Endothelial cell of umbilical vein (primary cell): ENCODE measurements at regions not wholly inside any gene's neighbourhood (a gene's known extent, or its start where the extent isn't known, plus 50 kb on each side); places are given as distances from the start of the nearest gene placed in this dataset.

Experiments used
- BruUV-seq: library from RNA; stranded (reverse); fragments of 400-500 nt; replicated peaks from 2 replicates; lab custom pipeline; 2021; lab: Mats Ljungman, UMichigan
- CTCF ChIA-PET: fragments of 300-600, 350-600 bp; sonication (Branson Sonifier 250); formaldehyde crosslinking; loops from one replicate; lab custom pipeline; 2021; ENCODE audit warnings: antibody characterized with exemption, inconsistent platforms; lab: Charles Lee
- POLR2A ChIA-PET: fragments of 300-600, 350-600 bp; sonication (Branson Sonifier 250); formaldehyde crosslinking; loops from one replicate; lab custom pipeline; 2021; ENCODE audit warnings: antibody characterized with exemption, inconsistent platforms; lab: Charles Lee
- DNase-seq: peaks from one replicate; pipeline ENCODE4 v3.0.0-alpha.2; 2011; ENCODE audit warnings: low read depth, low spot score
- FAIRE-seq: peaks from 2 replicates; lab custom pipeline; 2011; peaks lifted over from hg19 to GRCh38; lab: Jason Lieb, UNC
- H2AFZ ChIP-seq: 2 replicates; pipeline ENCODE4 v1.6.0; 2012; ENCODE audit warnings: low read depth, low read length, control low read depth, inconsistent platforms
- H3K27ac ChIP-seq: 2 replicates; pipeline ENCODE4 v1.5.1; 2011; ENCODE audit warnings: low read depth, mild to moderate bottlenecking, control low read depth, low read length, moderate library complexity; ENCODE audit not compliant: insufficient read depth
- H3K27me3 ChIP-seq, 2 experiments: 2 replicates each; pipeline versions ENCODE4 v1.6.0 to v1.6.1; 2011; ENCODE audit warnings: low read length in 2 of 2, mixed read lengths in 1 of 2; ENCODE audit not compliant: control insufficient read depth in 2 of 2, insufficient read depth in 2 of 2
- H3K36me3 ChIP-seq, 2 experiments: 2 replicates in 1 of 2; 3 replicates in 1 of 2; pipeline ENCODE4 v1.5.1; 2011; ENCODE audit warnings: low read length in 2 of 2, mild to moderate bottlenecking in 1 of 2, moderate library complexity in 1 of 2; ENCODE audit not compliant: control insufficient read depth in 2 of 2, insufficient read depth in 2 of 2; ENCODE audit errors: extremely low read depth in 1 of 2
- H3K4me1 ChIP-seq: 3 replicates; pipeline ENCODE4 v1.5.1; 2011; ENCODE audit warnings: mild to moderate bottlenecking, low read length; ENCODE audit not compliant: control insufficient read depth, insufficient read depth; ENCODE audit errors: extremely low read depth
- H3K4me2 ChIP-seq: 2 replicates; pipeline ENCODE4 v1.6.1; 2011; ENCODE audit warnings: low read length, control low read depth, mixed read lengths; ENCODE audit not compliant: insufficient read depth
- H3K4me3 ChIP-seq, 3 experiments: fragments of 200-600 bp in 1 of 3; sonication (generic), shearing (Covaris generic) in 1 of 3; replicated peaks in 1 of 3; 2 replicates each; pipeline ENCODE4 v1.5.1; 2011 to 2016; ENCODE audit warnings: control low read depth in 3 of 3, low read length in 3 of 3, mild to moderate bottlenecking in 2 of 3, inconsistent platforms in 1 of 3, low read depth in 1 of 3, moderate library complexity in 1 of 3; ENCODE audit not compliant: insufficient read depth in 1 of 3
- H3K79me2 ChIP-seq: 2 replicates; pipeline ENCODE4 v1.6.0; 2012; ENCODE audit warnings: low read length, inconsistent platforms; ENCODE audit not compliant: control insufficient read depth, insufficient read depth
- H3K9ac ChIP-seq: replicated peaks from 2 replicates; pipeline ENCODE3; 2011; ENCODE audit warnings: low read length, control low read depth; ENCODE audit not compliant: insufficient read depth; ENCODE audit errors: extremely low read depth
- H3K9me1 ChIP-seq: replicated peaks from 3 replicates; pipeline ENCODE4 v1.6.0; 2011; ENCODE audit warnings: mild to moderate bottlenecking, low read length; ENCODE audit not compliant: control insufficient read depth, insufficient read depth; ENCODE audit errors: extremely low read depth
- H3K9me3 ChIP-seq: replicated peaks from 2 replicates; pipeline ENCODE4 v1.5.1; 2012; ENCODE audit warnings: low read length, inconsistent platforms; ENCODE audit not compliant: control insufficient read depth, insufficient read depth
- H4K20me1 ChIP-seq: replicated peaks from 2 replicates; pipeline ENCODE3; 2011; ENCODE audit warnings: mild to moderate bottlenecking, low read length; ENCODE audit not compliant: control insufficient read depth, insufficient read depth; ENCODE audit errors: extremely low read depth
- CTCF ChIP-seq, 2 donors: IDR thresholded peaks; 1 replicate in 1 of 2; 2 replicates in 1 of 2; pipeline ENCODE4 v1.5.1; 2011; ENCODE audit warnings: low read length in 2 of 2, mild to moderate bottlenecking in 2 of 2, moderate library complexity in 2 of 2, control low read depth in 1 of 2, inconsistent platforms in 1 of 2, low read depth in 1 of 2; ENCODE audit not compliant: insufficient read depth in 1 of 2; ENCODE audit errors: extremely low read depth in 1 of 2
- EZH2 ChIP-seq: IDR thresholded peaks from 2 replicates; pipeline ENCODE4 v1.6.1; 2012; ENCODE audit warnings: borderline replicate concordance, low read depth, mild to moderate bottlenecking, moderate library complexity, low read length, inconsistent platforms; ENCODE audit not compliant: severe bottlenecking
- FOS ChIP-seq: IDR thresholded peaks from 2 replicates; pipeline ENCODE4 v1.6.1; 2011; ENCODE audit warnings: mild to moderate bottlenecking, low read length, moderate library complexity, borderline replicate concordance; ENCODE audit not compliant: insufficient read depth
- GATA2 ChIP-seq: IDR thresholded peaks from 2 replicates; pipeline ENCODE4 v1.7.0; 2011; ENCODE audit warnings: low read depth, mild to moderate bottlenecking, moderate library complexity, mixed read lengths, low read length; ENCODE audit not compliant: insufficient read length, insufficient read depth
- JUN ChIP-seq: IDR thresholded peaks from 2 replicates; pipeline ENCODE4 v1.6.1; 2011; ENCODE audit warnings: borderline replicate concordance, low read depth; ENCODE audit not compliant: insufficient read length, insufficient read depth
- MAX ChIP-seq: IDR thresholded peaks from 2 replicates; pipeline ENCODE4 v1.6.1; 2011; ENCODE audit not compliant: insufficient read depth, insufficient read length
- MYC ChIP-seq: IDR thresholded peaks from one replicate; pipeline ENCODE4 v1.6.1; 2011; ENCODE audit warnings: mild to moderate bottlenecking, low read depth, low read length
- POLR2A ChIP-seq: IDR thresholded peaks from 2 replicates; pipeline ENCODE4 v1.6.1; 2012; ENCODE audit warnings: low read depth, mild to moderate bottlenecking, control low read depth, low read length
- POLR2AphosphoS5 ChIP-seq: IDR thresholded peaks from 2 replicates; pipeline ENCODE4 v1.6.1; 2012; ENCODE audit warnings: low read depth, mild to moderate bottlenecking, control low read depth, low read length, moderate library complexity; ENCODE audit not compliant: insufficient read depth
- dilution Hi-C: fragments of 300-500 bp; cut with MboI; formaldehyde crosslinking; loops from one replicate; pipeline ENCODE4 v1.15.0; 2019; ENCODE audit warnings: low sequenced_read_pairs; ENCODE audit not compliant: extremely low pct_ligation_motif_present
- intact Hi-C: fragments of 100-400 bp; cut with micrococcal nuclease; formaldehyde crosslinking; loops from one replicate; pipeline ENCODE4 v1.10.0; 2022

- Histone ChIP-seq H3K27ac (no peak overlapping the region), H3K36me3 (no peaks in the 10 kb centered on the region), H3K27me3 (no peaks in the 10 kb centered on the region), H3K4me1 (peaks cover 5% of the 10 kb centered on the region), H3K4me2 (no peak overlapping the region), H3K9me3 (no peaks in the 10 kb centered on the region), H2AFZ (no peak overlapping the region), H3K79me2 (no peaks in the 10 kb centered on the region), H3K9me1 (no peaks in the 10 kb centered on the region), H3K4me3 (no peak overlapping the region), H3K9ac (no peak overlapping the region), H4K20me1 (no peaks in the 10 kb centered on the region)
- no TSS peak for BruUV-seq
- TF ChIP-seq POLR2A (no peak), MAX (no peak), GATA2 (no peak), POLR2AphosphoS5 (no peak), FOS (no peak), EZH2 (no peak), JUN (no peak), CTCF (IDR thresholded peaks at IDR 0.05; ENCODE audit: extremely low read depth in 1 of 2, insufficient read depth in 1 of 2, low read depth in 1 of 2, low read length in 2 of 2) (no peak), MYC (no peak)
- ChIA-PET CTCF (interaction anchor here (1.0 kb wide), 1 partner anchor 90 kb away, joined by 3 read pairs; no protein-coding TSS in a partner anchor), POLR2A (no interaction called here)
- DNase-seq (no peak), FAIRE-seq (no peak)
- intact Hi-C loops (no loop called here), dilution Hi-C loops (no loop called here)
Observed at GRCh38 chr16:65576631-65577030, 454.8 kb upstream of the CDH11 start.
